ENCODE measurements at regions not wholly inside any gene's neighbourhood (a gene's known extent, or its start where the extent isn't known, plus 50 kb on each side); places are given as distances from the start of the nearest gene placed in this dataset.

DNA sequence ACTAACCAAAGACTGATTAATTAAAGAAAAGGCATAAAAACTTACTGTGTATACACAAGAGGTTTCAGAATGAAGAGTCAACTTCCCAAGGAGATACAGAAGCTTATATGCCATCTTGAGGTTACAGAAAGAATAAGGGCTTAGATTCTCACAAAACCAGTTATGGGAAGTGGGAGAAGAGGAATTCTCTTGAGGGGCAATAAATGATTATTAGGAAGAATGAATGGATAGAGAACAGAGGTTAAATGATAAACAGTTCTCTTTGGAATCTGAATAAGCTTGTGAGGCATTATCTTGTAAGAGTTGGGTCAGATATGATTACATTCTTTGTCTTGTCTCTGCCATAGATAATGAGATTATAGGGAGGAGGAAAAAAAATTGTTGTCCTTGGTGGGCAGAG lies 126.7 kb upstream of the SPATA16 start:
- CTCF ChIA-PET: no interaction called here

DNA sequence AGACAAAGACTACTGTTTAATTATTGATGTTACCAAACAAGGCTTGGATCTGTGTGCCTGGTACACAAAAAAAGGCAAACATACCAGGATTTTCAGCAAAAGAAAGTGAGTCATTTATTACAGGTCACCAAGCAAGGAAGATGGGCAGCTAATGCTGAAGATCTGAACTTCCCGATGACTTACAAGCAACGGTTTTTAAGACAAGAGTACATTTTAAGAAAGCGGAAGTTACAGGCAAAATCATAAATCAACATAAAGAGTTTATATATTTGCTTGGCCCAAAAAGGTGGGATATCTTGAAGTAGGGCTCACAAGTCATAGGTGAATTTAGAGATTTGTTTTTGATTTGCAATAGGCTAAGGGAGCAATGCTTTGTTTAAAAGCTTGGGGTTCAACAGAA lies 125.4 kb upstream of the SPATA16 start:
- ChIA-PET CTCF (no interaction called here), POLR2A (no interaction called here)
- TF ChIP-seq, protein P1, sequence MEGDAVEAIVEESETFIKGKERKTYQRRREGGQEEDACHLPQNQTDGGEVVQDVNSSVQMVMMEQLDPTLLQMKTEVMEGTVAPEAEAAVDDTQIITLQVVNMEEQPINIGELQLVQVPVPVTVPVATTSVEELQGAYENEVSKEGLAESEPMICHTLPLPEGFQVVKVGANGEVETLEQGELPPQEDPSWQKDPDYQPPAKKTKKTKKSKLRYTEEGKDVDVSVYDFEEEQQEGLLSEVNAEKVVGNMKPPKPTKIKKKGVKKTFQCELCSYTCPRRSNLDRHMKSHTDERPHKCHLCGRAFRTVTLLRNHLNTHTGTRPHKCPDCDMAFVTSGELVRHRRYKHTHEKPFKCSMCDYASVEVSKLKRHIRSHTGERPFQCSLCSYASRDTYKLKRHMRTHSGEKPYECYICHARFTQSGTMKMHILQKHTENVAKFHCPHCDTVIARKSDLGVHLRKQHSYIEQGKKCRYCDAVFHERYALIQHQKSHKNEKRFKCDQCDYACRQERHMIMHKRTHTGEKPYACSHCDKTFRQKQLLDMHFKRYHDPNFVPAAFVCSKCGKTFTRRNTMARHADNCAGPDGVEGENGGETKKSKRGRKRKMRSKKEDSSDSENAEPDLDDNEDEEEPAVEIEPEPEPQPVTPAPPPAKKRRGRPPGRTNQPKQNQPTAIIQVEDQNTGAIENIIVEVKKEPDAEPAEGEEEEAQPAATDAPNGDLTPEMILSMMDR (IDR thresholded peaks at IDR 0.05; ENCODE audit: insufficient read depth, low read length, missing control alignments): no peak
- no peak overlapping the region for H3K4me3 ChIP-seq (ENCODE audit: low read depth, low read length)
- DNase-seq (ENCODE audit: low read depth, low spot score): no peak

More for the DNA sequence above, 126.7 kb upstream of the SPATA16 start:
- TF ChIP-seq, protein P1 (IDR thresholded peaks at IDR 0.05; ENCODE audit: insufficient read depth, low read length, missing control alignments): no peak
- DNase-seq (ENCODE audit: low read depth, low spot score): no peak
- no peak overlapping the region for H3K4me3 ChIP-seq (ENCODE audit: low read depth, low read length)
- POLR2A ChIA-PET: no interaction called here

DNA sequence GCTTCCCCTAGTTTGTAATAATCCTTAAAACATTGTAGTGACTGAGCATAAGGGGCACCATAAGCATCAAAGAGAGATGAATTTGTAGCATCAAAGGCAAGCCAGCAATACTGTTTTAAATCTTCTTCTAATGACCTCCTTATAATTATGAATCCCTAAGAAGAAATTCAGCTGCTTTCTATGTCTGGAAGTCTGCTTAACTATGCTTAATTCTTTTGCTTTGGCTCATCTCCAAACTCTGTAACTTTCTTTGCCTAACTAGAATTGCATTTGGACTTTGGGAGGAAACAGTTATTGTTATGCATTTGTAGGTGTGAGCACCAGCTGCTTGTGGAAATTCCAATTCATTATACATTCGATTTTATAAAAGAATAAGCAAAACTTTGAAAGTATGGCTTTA lies 117.7 kb upstream of the SPATA16 start:
- TF ChIP-seq, protein P1 (IDR thresholded peaks at IDR 0.05; ENCODE audit: insufficient read depth, low read length, missing control alignments): no peak
- POLR2A ChIA-PET: interaction anchor here (0.7 kb wide), 1 partner anchor 11 kb away, joined by 3 read pairs; no protein-coding TSS in a partner anchor
- no peak overlapping the region for H3K4me3 ChIP-seq (ENCODE audit: low read depth, low read length)
- DNase-seq (ENCODE audit: low read depth, low spot score): no peak
- CTCF ChIA-PET: no interaction called here

DNA sequence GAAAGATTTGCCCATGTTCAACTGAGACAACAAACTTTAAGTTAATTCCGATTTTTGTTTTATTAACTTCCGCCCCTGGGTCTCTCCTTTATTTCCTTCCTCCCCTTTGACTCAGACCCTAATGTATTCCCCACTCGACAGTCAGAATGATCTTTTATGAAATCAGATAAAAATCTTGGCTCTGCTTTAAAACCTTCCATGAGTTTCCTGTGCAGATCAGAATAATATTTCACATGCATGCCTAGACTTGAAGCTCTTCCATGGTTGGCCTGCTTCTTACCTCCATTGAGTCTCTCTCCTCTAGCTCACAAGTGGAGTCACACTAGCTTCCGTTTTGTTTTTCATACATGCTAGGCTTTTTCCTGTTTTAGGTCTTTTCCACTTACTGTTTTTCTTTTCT lies 116.8 kb upstream of the SPATA16 start:
- POLR2A ChIA-PET: no interaction called here
- CTCF ChIA-PET: no interaction called here
- DNase-seq (ENCODE audit: low read depth, low spot score): no peak
- no peak overlapping the region for H3K4me3 ChIP-seq (ENCODE audit: low read depth, low read length)
- TF ChIP-seq, protein P1 (IDR thresholded peaks at IDR 0.05; ENCODE audit: insufficient read depth, low read length, missing control alignments): no peak

DNA sequence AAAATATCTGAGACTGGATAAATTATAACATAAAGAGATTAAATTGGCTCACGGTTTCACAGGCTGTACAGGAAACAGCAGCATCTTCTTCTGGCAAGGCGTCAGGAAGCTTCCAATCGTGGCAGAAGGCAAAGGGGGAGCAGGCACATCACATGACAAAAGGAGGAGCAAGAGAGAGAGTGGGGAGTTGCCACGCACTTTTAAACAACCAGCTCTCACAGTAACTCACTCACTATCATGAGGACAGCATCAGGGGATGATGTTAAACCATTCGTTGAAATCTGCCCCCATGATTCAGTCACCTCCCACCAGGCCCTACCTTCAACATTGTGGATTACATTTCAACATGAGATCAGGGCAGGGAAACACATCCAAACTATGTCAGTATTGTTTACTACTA lies 114.5 kb upstream of the SPATA16 start:
- no peak for DNase-seq (ENCODE audit: low read depth, low spot score)
- POLR2A ChIA-PET: no interaction called here
- CTCF ChIA-PET: no interaction called here
- TF ChIP-seq, protein P1 (IDR thresholded peaks at IDR 0.05; ENCODE audit: insufficient read depth, low read length, missing control alignments): no peak
- no peak overlapping the region for H3K4me3 ChIP-seq (ENCODE audit: low read depth, low read length)

DNA sequence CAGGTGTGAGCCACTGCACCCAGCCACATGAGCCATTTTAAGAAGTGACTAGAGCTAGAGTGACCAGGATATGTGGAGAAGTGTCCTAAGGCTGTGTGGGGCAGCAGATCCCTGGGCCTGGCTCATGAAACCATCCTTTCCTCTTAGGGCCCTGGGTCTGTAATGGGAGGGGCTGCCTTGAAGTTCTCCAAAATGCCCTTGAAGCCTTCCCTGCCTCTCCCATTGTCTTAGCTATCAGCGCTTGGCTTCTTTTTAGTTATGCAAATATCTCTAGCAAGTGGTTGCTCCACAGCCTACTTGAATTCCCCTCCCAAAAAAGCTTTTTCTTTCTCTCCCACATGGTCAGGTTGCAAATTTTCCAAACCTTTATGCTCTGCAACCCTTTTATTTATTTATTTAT lies 112.4 kb upstream of the SPATA16 start:
- no peak overlapping the region for H3K4me3 ChIP-seq (ENCODE audit: low read depth, low read length)
- ChIA-PET CTCF (no interaction called here), POLR2A (no interaction called here)
- DNase-seq (ENCODE audit: low read depth, low spot score): no peak
- TF ChIP-seq, protein P1 (IDR thresholded peaks at IDR 0.05; ENCODE audit: insufficient read depth, low read length, missing control alignments): no peak

Measured in AG04449 (cell line).